Activated T-helper 2 cell treated with anti-CD3 and anti-CD28 coated beads, Interferon-gamma antibody, Interleukin-2, Interleukin-4, amounts not matched to agents 10 μg/mL and 5 μg/mL and 100 μg/mL, durations not matched to agents 14 hours and 24 hours and 36 hours (primary cell): ENCODE measurements at regions not wholly inside any gene's neighbourhood (a gene's known extent, or its start where the extent isn't known, plus 50 kb on each side); places are given as distances from the start of the nearest gene placed in this dataset.
"Not testable (repeated sequence)": the region's sequence is repeated elsewhere in the genome, so short reads cannot be mapped to it uniquely, and the experiment has no call there.

Source experiments
- DNase-seq: peaks from one replicate; pipeline ENCODE4 v3.0.0; 2021; ENCODE audit warnings: low spot score
- H3K27ac Mint-ChIP-seq: one replicate; pipeline ENCODE4 v1.8.0; 2021; ENCODE audit warnings: mixed read lengths
- H3K27me3 Mint-ChIP-seq: one replicate; pipeline ENCODE4 v1.8.0; 2021; ENCODE audit warnings: low read depth, mixed read lengths
- H3K36me3 Mint-ChIP-seq: one replicate; pipeline ENCODE4 v1.8.0; 2021; ENCODE audit warnings: low read depth, mixed read lengths
- H3K4me1 Mint-ChIP-seq: one replicate; pipeline ENCODE4 v1.8.0; 2021; ENCODE audit warnings: low read depth, mixed read lengths
- H3K4me3 Mint-ChIP-seq: one replicate; pipeline ENCODE4 v1.8.0; 2021; ENCODE audit warnings: low read depth, mild to moderate bottlenecking, moderate library complexity, mixed read lengths
- H3K9me3 Mint-ChIP-seq: one replicate; pipeline ENCODE4 v1.8.0; 2021; ENCODE audit warnings: mixed read lengths
- intact Hi-C: fragments of 100-400 bp; cut with micrococcal nuclease; formaldehyde crosslinking; loops from one replicate; pipeline ENCODE4 v1.15.1; 2023

DNA sequence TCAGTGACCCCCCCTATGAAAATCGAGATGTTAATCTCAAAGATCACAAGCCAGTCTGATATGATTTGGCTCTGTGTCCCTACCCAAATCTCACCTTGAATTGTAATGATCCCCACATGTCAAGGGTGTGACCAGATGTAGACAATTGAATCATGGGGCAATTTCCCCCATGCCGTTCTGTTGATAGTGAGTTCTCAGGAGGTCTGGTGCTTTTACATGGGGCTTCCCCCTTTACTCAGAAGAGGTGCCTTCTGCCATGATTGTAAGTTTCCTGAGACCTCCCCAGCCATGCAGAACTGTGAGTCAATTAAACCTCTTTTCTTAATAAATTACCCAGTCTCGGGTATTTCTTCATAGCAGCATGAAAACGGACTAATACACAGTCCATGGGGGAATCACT lies 459.5 kb downstream of the MFSD1 start:
- DNase-seq, H3K27ac Mint-ChIP-seq: not testable (repeated sequence)

DNA sequence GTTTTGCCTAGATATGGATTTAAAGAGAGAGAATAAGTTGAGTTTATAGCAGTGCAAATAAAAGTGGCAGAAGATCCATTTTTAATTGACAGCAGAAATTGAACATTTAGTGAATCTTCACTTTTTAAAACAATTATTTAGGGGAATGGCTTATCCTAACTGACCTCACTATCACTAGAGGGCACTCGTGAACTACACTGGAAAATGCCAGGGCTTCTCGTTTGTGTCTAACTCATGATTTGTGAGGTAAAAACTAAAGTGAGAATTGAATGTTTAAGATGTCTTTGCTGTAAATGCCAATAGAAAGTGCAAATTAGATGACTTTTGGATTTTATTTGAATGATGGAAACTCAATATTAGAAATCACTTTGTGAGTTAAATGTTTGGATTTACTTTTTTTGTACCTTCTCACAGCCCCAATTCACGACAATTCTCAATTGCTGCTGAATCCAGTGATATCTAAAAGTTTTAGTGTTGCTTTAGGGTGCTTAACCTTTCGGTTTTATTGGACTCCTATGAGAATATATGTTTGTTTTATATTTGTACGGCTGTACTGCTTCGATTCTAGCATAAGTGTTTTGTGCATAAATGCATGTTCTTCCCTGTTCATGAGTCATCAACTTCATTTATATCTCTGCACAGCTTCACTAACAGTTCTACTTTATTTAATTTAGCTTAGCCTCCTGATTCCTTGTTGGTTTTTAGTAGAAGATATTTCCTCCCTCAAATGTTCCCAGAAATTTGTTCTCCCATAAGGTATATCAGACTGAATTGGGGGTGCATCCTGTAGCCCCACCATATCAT lies 462.1 kb downstream of the MFSD1 start:
- H3K36me3 Mint-ChIP-seq = no peaks in the 10 kb centered on the region
- H3K4me3 Mint-ChIP-seq = no peak overlapping the region
- peaks cover 4% of the 10 kb centered on the region for H3K27me3 Mint-ChIP-seq
- H3K4me1 Mint-ChIP-seq = peaks cover 8% of the 10 kb centered on the region
- H3K9me3 Mint-ChIP-seq = no peaks in the 10 kb centered on the region
- no peak for DNase-seq
- intact Hi-C loops = loop anchor here (1.0 to 10.0 kb wide), 2 partner anchors 139 to 541 kb away; no protein-coding TSS in a partner anchor
- no peak overlapping the region for H3K27ac Mint-ChIP-seq

More for the DNA sequence above, 459.5 kb downstream of the MFSD1 start:
- H3K4me1 Mint-ChIP-seq, H3K36me3 Mint-ChIP-seq, H3K27me3 Mint-ChIP-seq, H3K9me3 Mint-ChIP-seq, H3K4me3 Mint-ChIP-seq: not testable (repeated sequence)
- intact Hi-C loops = loop anchor here (10.0 kb wide), 1 partner anchor 137 kb away; no protein-coding TSS in a partner anchor

DNA sequence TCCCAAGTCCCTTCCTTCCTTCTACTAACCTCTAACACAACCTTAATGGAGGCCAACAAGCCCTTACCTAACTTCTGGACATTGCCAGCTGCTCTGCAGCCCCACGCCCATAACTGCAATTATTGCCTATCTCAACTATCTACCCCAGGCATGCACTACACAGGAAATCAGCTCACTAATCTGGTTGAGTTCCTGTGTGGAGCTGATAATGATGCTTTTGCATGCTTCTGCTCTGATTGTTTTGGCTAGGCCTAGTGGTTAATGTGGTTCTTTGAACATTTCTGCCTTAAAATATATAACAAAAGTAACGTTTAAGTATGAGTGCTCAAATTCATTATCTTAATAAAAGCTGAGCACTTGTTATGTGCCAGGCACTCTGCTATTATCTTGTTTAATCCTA lies 463.9 kb downstream of the MFSD1 start:
- Mint-ChIP-seq H3K27ac (no peak overlapping the region), H3K4me1 (peaks cover 8% of the 10 kb centered on the region), H3K36me3 (no peaks in the 10 kb centered on the region), H3K4me3 (no peak overlapping the region), H3K9me3 (no peaks in the 10 kb centered on the region), H3K27me3 (peaks cover 2% of the 10 kb centered on the region)
- DNase-seq = no peak
- intact Hi-C loops = loop anchor here (10.0 kb wide), 1 partner anchor 141 kb away; no protein-coding TSS in a partner anchor

DNA sequence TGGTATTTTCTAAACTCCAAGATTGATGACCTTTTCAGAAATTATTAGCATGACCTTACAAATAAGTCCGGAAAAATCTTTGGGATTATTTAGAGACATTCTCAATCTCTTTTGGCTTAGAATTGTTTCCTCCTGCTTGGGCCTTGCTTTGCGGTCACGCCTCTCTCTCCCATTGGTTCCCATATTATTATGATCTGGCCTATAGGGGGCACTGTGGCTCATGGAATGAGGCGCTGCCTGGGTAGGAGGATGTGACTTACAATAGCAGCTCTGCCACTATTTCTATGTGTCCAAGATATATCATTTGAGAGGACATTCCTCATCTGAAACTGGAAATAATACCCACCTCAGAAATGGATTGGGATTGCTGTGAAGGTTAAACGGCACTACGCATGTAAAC lies 464.9 kb downstream of the MFSD1 start:
- intact Hi-C loops = loop anchor here (10.0 kb wide), 1 partner anchor 142 kb away; no protein-coding TSS in a partner anchor
- H3K27ac Mint-ChIP-seq = no peak overlapping the region
- no peak overlapping the region for H3K4me3 Mint-ChIP-seq
- H3K9me3 Mint-ChIP-seq = no peaks in the 10 kb centered on the region
- H3K36me3 Mint-ChIP-seq = no peaks in the 10 kb centered on the region
- H3K4me1 Mint-ChIP-seq = peaks cover 8% of the 10 kb centered on the region
- peaks cover 2% of the 10 kb centered on the region for H3K27me3 Mint-ChIP-seq
- DNase-seq = no peak

DNA sequence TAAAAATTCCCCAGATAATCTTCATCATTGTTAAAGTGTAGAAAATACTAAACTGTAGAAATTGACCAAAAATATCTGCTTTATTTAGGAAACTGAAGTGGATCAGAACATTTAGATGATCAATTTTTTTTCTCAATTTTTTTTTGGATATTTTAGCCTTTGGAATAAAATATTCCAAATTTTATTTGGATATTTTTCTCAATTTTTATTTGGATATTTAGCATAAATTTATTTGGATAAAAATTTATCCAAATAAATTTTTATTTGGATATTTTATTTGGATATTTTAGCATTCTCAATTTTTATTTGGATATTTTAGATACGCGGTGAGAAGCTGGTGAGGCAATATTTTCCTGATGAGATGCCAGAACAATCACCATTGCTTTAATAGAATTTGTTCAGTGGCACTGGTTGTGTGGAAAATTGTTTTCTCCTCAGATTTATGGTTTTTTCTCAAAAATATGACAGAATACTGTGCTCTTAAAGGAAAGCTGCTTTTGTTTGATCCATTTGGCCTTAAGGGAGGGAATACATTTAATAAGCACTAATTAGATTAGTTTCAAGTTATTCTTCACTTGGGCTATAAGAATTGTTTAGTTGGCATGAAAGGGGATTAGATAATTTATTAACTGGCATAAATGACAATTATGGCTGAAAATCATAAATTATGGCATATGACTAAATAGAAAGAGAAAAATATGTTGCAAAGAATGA lies 470.1 kb downstream of the MFSD1 start:
- no peak overlapping the region for H3K4me3 Mint-ChIP-seq

DNA sequence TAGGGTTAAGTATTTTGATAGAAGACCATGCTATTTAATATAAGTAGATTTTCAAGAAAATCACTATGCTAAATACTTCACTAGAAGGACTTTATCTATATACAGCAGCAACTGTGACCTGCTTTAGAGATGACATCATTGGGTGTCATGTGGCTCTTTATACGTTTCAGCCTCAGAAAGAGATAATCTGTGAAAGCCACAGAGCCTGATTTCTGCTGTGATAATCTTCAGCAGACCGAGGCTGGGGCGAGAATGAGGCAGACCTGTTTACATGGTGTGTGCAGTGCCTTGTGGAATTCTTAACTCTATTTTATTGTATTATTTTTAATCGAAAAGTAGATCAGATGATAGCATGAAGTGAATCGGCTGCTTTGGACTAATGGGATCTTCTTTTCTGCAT lies 471.2 kb downstream of the MFSD1 start:
- intact Hi-C loops = no loop called here
- no peak for DNase-seq
- Mint-ChIP-seq H3K9me3 (no peaks in the 10 kb centered on the region), H3K36me3 (no peaks in the 10 kb centered on the region), H3K27me3 (no peaks in the 10 kb centered on the region), H3K27ac (no peak overlapping the region), H3K4me3 (no peak overlapping the region), H3K4me1 (no peaks in the 10 kb centered on the region)

More for the DNA sequence above, 470.1 kb downstream of the MFSD1 start:
- Mint-ChIP-seq H3K27ac (no peak overlapping the region), H3K36me3 (no peaks in the 10 kb centered on the region), H3K27me3 (no peaks in the 10 kb centered on the region), H3K9me3 (no peaks in the 10 kb centered on the region), H3K4me1 (no peaks in the 10 kb centered on the region)
- DNase-seq = no peak
- intact Hi-C loops = no loop called here

DNA sequence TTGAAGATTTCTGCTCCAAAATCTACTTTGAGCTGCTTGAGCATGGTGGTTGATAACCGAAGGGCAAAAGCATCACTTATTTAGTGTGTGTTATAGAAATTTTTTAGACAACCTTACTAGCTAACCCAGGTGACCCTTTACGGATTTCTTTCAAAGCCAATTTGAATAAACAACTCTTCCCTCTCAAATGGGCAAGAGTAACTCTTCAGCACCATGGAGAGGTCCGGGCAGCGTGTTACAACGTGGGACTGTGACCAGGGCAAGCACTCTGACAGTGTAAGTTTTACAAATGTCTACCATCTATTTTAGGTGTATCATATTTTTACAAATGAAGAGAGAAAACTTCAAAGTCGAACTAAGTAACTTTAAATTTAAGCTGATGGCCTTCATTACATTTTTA lies 471.8 kb downstream of the MFSD1 start:
- no peak for DNase-seq
- Mint-ChIP-seq H3K4me3 (no peak overlapping the region), H3K27me3 (no peaks in the 10 kb centered on the region), H3K36me3 (no peaks in the 10 kb centered on the region), H3K27ac (no peak overlapping the region), H3K9me3 (no peaks in the 10 kb centered on the region), H3K4me1 (no peaks in the 10 kb centered on the region)
- intact Hi-C loops = no loop called here

DNA sequence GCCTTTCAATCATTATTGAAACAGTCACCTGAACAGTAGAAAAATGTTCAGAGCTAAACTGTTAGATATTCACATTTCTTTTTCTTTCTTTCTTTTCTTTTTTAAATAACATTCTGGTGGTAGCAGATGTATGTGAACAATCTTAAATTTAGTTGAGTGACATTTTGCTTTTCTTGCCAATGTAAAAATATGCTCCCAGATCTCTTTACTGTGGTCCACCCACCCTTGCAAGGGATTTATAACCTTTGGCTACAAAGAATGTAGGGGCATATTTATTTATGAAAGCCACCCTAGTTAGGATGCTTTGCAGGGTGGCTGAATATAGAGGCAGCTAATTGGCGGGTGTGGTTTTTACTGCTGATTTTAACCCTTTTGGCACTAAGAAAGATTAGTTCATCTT lies 473.9 kb downstream of the MFSD1 start:
- no peaks in the 10 kb centered on the region for H3K27me3 Mint-ChIP-seq
- intact Hi-C loops = no loop called here
- no peak for DNase-seq
- no peaks in the 10 kb centered on the region for H3K36me3 Mint-ChIP-seq
- no peaks in the 10 kb centered on the region for H3K9me3 Mint-ChIP-seq
- no peak overlapping the region for H3K27ac Mint-ChIP-seq
- H3K4me3 Mint-ChIP-seq = no peak overlapping the region
- no peaks in the 10 kb centered on the region for H3K4me1 Mint-ChIP-seq

DNA sequence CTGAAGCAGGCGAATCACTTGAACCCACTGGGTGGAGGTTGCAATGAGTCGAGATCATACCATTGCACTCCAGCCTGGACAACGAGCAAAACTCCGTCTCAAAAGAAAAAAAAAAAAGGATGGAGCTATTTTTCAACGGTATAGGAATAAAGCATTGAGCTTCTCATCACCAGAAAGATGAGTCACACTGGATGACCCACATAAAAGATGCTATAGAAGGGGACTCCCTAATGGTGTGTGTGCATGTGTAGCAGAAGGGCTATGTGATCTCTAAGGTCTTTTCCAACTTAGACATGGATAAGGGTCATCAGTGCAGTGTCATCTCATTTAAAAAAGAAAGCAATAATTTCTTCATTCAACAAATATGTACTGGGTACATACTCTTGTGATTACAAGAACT lies 476.0 kb downstream of the MFSD1 start:
- Mint-ChIP-seq H3K4me1 (no peaks in the 10 kb centered on the region), H3K36me3 (no peaks in the 10 kb centered on the region), H3K27ac (no peak overlapping the region), H3K27me3 (no peaks in the 10 kb centered on the region), H3K4me3 (no peak overlapping the region), H3K9me3 (no peaks in the 10 kb centered on the region)
- intact Hi-C loops = no loop called here
- no peak for DNase-seq

DNA sequence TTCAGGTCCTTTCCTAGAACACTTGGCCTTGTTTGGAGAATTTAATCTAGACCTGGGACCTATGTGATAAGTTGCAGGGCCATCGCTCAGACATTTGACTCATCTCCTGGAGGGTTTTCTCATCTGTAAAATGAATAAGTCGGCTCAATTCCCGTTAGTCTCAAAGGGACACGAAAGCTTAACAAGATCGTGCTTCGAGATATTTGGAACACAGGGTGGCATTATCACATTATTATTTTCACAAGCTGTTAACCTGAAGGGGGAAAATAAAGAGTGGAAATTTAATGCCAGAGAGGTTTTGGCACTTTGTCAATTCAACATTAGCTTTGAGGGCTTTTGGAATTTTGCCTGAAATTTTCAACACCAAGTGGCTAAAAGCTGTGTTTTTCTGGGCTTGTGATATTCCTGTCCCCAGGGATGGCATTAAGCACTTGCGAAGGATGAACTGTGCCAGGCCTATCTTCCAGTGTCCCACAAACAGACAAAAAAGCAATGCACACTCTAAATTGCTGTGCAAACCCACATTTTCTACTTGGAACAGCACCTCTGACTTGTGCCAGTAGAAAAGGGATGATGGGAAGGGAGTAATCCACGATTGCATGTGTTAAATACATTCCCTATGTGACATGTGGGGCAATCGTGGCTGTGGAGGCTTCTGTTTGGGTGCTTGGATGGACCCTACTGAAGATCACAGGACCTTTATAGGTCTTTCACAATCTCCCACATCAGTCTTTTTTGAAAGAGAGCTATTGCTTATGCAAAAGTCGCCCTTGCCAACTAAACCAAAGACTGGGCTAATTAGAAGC lies 478.7 kb downstream of the MFSD1 start:
- H3K27ac Mint-ChIP-seq = no peak overlapping the region
- no peaks in the 10 kb centered on the region for H3K27me3 Mint-ChIP-seq
- no peaks in the 10 kb centered on the region for H3K9me3 Mint-ChIP-seq
- H3K4me3 Mint-ChIP-seq = no peak overlapping the region
- no peak for DNase-seq
- intact Hi-C loops = no loop called here
- no peaks in the 10 kb centered on the region for H3K36me3 Mint-ChIP-seq
- H3K4me1 Mint-ChIP-seq = no peaks in the 10 kb centered on the region

DNA sequence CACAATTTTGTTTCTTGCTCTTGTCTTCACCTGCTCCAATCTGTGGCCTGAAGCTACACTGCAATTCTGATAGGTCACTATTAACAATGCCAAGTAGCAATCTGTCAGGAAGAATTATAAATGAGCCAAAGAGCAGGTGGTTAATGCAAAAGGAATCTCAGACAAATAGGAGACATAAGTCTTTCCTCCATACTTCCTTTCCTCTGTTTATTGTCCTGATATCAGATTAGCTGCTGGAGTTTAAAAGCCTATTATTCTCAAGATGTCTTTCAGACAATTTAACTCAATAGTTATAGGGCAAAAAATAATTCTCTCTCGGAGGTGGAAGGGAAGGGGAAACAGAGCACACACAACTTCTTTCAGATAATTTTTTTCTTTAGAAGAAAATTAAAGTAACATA lies 491.6 kb downstream of the MFSD1 start:
- Mint-ChIP-seq H3K4me1 (no peaks in the 10 kb centered on the region), H3K4me3 (no peak overlapping the region), H3K9me3 (no peaks in the 10 kb centered on the region), H3K36me3 (no peaks in the 10 kb centered on the region), H3K27ac (no peak overlapping the region), H3K27me3 (no peaks in the 10 kb centered on the region)
- intact Hi-C loops = no loop called here
- DNase-seq = no peak

DNA sequence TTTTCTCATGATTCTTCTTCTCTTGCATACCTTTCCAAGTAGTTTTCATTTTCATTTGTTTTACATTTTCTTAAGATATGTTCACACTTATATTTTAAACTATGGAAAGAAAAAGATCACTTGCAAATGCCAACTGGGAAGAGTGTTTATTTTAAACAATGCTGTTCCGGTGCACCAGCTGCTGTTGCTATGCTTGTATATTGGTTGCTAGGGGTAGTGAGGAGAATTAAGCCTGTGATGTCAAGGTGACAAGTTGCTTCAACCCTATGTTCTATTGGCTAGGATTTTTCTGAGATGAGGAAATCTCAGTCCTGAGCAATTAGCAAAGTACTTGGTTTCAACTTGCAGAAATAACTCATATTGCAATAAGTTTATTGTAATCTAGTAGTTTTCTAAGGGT lies 500.1 kb downstream of the MFSD1 start:
- Mint-ChIP-seq H3K9me3 (no peaks in the 10 kb centered on the region), H3K36me3 (no peaks in the 10 kb centered on the region), H3K27ac (no peak overlapping the region), H3K27me3 (no peaks in the 10 kb centered on the region), H3K4me3 (no peak overlapping the region), H3K4me1 (no peaks in the 10 kb centered on the region)
- intact Hi-C loops = no loop called here
- DNase-seq = no peak

DNA sequence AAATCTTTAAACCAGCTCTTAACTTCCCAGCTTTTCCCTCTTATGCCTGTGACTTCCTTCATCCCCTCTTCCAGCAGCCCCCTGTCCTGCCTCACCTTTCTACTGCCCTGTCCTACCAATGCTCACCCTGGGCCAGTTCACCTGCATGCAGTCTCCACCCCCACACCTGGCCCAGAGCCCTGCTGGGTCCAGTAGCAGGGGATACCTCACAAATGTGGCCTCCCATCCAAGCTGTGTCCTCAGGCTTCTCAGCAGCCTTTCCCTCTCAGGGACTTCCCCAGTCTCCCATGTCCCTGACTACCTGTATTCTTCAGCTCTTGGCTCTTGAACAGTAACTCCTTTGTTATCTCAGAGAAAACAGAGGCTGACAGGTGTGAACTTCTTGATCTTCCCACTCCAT lies 503.2 kb downstream of the MFSD1 start:
- Mint-ChIP-seq H3K27ac (no peak overlapping the region), H3K4me3 (no peak overlapping the region), H3K27me3 (no peaks in the 10 kb centered on the region), H3K36me3 (no peaks in the 10 kb centered on the region), H3K4me1 (no peaks in the 10 kb centered on the region), H3K9me3 (no peaks in the 10 kb centered on the region)
- DNase-seq = no peak
- intact Hi-C loops = no loop called here
